SH-SY5Y (cell line): ENCODE measurements at regions not wholly inside any gene's neighbourhood (a gene's known extent, or its start where the extent isn't known, plus 50 kb on each side); places are given as distances from the start of the nearest gene placed in this dataset.

Experiments
- GATA2 ChIP-seq: IDR thresholded peaks from 2 replicates; pipeline ENCODE4 v1.6.1; 2011; ENCODE audit warnings: mild to moderate bottlenecking, low read depth, low read length
- GATA3 ChIP-seq: IDR thresholded peaks from 2 replicates; pipeline ENCODE4 v1.6.1; 2011; ENCODE audit warnings: low read depth, mild to moderate bottlenecking, low read length, moderate library complexity

- TF ChIP-seq GATA2: no peak
- no peak for TF ChIP-seq GATA3
These were observed 53.6 kb upstream of the TMCO5A start for GRCh38 chr15:37880835-37881153.
